GM21381 (cell line): ENCODE measurements at regions not wholly inside any gene's neighbourhood (a gene's known extent, or its start where the extent isn't known, plus 50 kb on each side); places are given as distances from the start of the nearest gene placed in this dataset.
"Not testable (repeated sequence)": the region's sequence is repeated elsewhere in the genome, so short reads cannot be mapped to it uniquely, and the experiment has no call there.

Source experiments
- ATAC-seq: cut with Tn5 transposase; IDR thresholded peaks from one replicate; pipeline ENCODE4 v1.9.1; 2021; ENCODE audit warnings: mild to moderate bottlenecking, moderate library complexity; ENCODE audit not compliant: unreplicated experiment

DNA sequence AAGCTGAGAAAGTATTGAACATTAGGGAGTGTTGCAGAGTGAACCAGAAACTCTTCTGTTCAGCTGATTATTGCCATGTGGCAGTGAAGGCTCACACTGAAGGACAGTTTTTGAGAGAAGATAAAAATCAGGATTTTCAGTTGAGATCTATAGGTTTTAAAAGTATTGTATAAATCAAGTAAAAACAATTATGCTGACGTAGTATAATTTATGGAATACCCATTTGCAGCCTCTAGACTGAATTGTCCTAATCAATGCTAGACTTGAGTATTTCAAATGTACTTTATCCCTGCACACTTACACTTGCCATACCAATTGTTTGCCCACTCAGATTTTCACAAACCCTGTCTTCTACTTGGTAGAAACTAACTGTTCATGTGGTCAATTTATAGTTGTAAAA, 245.8 kb downstream of the FRK start:
- ATAC-seq, result no peak

DNA sequence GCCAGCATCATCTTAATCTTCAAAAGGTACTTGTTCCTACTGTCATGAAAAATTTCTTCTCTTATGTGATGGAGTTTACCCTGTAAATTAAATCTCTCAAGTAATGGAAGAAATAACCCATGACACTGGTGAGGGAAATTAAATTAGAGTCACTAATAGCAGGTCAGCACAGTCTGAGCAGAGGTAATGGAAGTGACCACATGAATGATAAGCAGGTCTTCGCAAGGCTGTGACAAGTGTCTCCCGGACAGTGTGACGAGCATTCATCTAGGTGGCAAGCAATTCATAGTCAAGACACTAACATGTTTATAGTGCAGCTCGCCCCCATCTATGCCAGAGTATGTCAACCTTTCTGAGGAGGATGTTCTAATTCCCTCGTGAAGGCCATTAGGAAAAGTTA, 249.2 kb downstream of the FRK start:
- ATAC-seq, result no peak

- no peak for ATAC-seq
These were observed 262.5 kb downstream of the FRK start for GRCh38 chr6:115798229-115798628.

- ATAC-seq, result no peak
These were observed 263.9 kb downstream of the FRK start for GRCh38 chr6:115796829-115797228.

DNA sequence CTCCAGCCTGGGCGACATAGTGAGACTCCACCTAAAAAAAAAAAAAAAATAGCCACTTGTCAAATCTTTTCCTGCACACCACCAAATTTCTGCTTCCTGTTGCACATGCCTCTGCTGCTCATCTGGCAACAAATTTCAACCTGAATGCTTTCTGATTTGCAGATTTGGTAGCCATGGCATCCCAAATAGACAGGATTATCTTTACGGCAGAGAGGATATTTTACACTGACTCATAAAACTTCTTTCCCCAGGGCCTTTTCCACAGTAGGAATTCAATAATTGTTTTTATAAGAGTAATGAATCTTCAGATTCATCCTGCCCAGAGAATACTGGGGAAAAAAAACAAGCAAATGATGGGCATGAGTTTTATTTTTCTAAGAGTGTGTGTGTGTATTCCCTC, 264.6 kb downstream of the FRK start:
- no peak for ATAC-seq

DNA sequence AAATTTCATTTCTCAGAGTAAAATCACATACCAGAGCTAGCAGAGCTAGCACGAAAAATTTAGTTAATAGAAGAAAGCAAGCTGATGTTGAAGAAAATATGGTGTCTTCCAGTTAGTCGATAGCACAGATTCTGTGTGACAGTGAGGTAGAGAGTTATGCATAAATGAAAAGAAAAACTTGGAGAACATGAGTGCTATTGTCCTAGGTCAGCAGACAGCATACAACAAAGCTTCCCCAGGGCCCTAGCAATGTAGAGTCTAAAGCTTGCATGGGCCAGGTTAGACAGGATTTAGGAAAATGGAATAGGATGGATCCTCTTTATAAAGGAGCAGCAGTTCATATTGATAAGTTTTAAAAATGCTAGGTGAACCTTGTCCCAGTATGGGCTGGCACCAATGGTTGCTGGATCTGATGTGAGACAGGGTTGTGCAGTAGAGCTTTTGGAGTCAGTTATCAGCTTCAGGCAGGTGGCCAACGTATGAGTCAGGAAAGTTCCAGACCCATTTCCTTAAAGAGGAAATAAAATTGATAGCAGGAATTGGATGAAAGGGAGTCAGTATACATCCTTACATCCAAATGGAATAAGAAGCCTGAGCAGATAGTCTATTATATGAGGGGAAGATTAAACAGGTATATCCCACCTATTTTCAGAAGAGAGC, 277.2 kb downstream of the FRK start:
- no peak for ATAC-seq

- no peak for ATAC-seq
These were observed 278.1 kb downstream of the FRK start for GRCh38 chr6:115782612-115783011.

DNA sequence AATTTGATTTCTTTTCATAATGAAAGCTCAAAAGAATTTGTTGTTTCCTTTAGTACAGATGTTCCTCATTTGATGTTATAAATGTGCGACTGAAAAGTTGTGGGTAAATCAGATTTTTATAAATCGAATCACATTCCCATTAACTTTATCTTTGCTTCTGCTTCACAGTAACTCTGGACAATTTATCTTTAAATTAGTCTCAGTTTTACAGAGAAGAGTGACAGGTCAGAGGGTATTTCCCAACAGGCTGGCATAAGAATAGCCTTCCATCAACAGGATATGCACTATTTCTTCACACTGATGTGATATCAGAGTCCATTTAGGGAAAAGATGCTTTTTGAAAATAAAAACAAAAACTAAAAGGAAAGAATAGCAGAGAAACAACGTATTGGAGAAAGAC, 286.9 kb downstream of the FRK start:
- ATAC-seq, result no peak

DNA sequence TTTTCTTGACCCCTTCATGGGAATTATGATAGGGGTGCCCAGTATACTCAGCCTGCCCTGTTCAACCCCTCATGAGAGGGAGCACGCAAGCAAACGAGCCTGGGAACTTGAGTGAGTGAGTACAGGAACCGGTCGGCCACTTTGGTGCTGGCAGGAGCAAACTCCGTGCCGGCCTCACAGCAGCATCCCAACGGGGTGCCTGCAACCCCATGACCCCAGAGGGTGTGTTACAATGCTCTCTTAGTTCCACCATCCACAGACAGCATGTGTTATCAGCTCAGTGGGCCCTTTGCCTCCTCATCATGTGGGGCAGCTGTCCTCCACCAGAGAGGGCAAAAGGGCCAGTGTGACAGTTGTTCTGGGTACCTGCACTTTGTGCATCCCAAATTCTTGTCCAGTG, 289.8 kb downstream of the FRK start:
- ATAC-seq, result no peak

GRCh38 chr6:115768500-115768899, 292.2 kb downstream of the FRK start:
- no peak for ATAC-seq

DNA sequence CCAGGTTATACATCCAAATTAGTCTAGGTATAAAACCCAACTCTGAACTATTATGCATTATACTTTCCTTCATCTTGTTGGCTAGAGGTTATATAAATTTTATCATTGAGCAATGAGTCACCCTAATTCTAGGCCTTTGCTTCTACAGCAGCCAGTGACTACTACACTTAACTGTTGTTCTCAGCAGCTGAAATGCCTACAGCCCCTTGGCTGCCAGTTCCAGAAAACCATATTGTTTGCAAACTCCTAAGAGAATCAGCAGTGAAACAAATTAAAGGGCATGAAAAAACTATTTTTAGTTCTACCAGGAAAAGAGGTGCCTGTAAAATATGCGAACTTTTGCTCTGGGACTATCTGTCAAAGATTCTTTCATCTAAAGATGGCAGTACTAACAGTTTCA, 292.8 kb downstream of the FRK start:
- ATAC-seq, result no peak

- no peak for ATAC-seq
These were observed 293.8 kb downstream of the FRK start for GRCh38 chr6:115766745-115767462.

DNA sequence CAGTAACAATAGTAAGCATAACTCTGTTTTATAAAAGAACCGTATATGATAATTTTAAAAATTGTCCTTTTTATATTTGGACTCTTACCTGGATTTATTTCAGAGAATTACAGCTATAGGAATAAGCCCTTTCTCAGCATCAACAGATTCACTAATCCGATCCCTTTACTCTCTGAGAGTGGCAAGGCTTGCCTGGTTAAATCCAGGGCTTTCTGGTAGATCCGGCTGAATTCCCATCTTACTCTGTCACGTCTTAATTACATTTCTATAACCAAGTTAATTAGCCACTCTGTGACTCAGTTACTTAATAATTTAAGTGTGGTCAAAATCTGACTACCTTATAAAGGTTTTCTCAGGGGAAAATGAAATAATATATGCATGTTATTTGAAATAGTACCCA, 294.7 kb downstream of the FRK start:
- no peak for ATAC-seq

- no peak for ATAC-seq
These were observed 301.6 kb downstream of the FRK start for GRCh38 chr6:115759051-115759450.

GRCh38 chr6:115753446-115753845, 307.2 kb downstream of the FRK start:
- no peak for ATAC-seq

DNA sequence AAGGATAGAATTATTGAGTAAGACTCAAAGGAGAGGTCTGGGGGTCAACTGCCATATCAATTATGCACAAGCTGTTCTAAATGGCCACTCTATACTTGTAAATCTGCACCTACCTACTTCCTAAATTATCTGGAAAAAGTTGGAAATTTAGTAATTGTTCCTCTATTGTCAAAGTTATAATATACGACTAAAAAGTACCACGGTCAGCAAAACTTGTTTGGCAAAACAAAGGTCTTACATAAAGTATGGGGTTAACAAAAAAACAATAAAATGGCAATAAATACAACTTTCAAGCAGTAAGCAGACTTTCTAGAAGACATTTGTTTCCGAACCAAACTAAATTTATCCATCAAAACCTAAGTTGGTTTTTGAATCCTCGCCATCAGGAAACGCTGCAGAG, 309.7 kb downstream of the FRK start:
- no peak for ATAC-seq

DNA sequence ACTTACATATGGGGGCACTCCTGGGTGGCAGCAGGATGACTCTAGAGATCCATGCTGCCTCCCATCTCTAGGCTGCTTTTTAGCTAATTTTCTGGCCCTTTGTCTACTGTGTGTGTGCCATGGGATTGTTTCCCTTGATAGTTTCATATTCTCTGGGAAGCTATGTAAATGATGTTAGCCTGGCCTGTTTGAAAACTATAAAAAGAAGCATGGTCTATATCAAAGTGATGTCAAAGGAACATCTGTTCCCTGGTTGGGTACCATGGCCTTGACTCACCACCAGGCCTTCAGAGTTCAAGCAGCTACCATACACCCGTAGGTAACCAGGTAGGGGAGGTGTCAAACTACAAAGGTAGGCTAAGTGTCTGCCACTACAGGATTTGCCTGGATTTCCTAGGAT, 310.4 kb downstream of the FRK start:
- no peak for ATAC-seq

DNA sequence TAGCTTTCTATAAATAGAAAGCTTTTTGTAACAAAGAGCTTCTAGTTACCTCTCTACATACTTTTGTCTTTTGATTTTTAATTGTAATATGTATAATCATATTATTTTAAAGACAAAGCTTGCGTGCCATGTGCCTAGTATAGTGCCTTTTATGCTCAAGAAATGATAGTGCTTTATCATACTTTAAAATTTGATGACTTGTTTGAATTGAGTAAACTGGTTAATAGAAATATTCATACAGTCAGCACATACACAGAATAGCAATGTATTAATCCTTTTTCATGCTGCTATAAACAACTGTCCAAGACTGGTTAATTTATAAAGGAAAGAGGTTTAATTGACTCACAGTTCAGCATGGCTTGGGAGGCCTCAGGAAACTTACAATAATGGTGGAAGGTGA, 313.0 kb downstream of the FRK start:
- no peak for ATAC-seq

DNA sequence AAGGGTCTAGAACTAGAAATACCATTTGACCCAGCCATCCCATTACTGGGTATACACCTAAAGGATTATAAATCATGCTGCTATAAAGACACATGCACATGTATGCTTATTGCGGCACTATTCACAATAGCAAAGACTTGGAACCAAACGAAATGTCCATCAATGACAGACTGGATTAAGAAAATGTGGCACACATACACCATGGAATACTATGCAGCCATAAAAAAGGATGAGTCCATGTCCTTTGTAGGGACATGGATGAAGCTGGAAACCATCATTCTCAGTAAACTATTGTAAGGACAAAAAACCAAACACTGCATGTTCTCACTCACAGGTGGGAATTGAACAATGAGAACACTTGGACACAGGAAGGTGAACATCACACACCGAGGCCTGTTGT, 314.1 kb downstream of the FRK start:
- ATAC-seq, result not testable (repeated sequence)

GRCh38 chr6:115740907-115741306, 319.8 kb downstream of the FRK start:
- ATAC-seq, result no peak

DNA sequence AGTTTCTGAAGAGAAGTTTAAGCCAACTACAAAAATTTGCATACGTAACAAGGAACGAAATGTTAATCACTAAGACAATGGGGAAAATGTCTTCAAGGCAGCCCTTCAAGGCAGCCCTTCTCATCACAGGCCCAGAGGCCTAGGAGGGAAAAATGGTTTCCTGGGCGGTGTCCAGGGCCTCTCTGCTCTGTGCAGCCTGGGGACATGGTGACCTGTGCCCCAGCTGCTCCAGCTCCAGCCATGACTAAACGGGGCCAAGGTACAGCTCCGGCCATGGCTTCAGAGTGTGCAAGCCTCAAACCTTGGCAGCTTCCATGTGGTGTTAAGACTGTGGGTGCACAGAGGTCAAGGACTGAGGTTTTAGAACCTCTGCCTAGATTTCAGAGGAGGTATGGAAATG, 325.1 kb downstream of the FRK start:
- no peak for ATAC-seq

DNA sequence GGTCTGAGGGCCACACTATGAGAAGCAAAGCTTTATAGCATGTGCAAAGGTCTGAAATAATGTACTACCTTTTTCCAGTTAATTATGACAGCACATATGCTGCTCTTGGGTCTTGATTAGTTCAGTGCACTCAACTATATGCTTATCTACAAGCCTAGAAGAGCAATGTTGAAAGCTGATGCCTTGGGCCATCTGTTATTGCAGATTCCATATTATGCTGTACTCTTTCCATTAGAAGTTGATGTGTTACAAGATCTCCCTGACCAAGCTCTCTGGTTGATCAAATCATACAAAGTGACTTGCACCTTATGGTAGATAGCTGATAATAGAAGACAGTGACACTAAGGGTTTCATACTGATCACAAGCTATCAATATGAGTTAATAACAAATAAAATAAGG, 327.3 kb downstream of the FRK start:
- ATAC-seq, result no peak

- no peak for ATAC-seq
These were observed 331.7 kb downstream of the FRK start for GRCh38 chr6:115729036-115729435.
